Fibroblast of mammary gland (primary cell): ENCODE measurements at regions not wholly inside any gene's neighbourhood (a gene's known extent, or its start where the extent isn't known, plus 50 kb on each side); places are given as distances from the start of the nearest gene placed in this dataset.

Experiments used
- DNase-seq: peaks from one replicate; pipeline ENCODE4 v3.0.0-alpha.2; 2010; ENCODE audit warnings: low read depth
- H3K4me3 ChIP-seq: 2 replicates; pipeline ENCODE4 v1.5.1; 2011; ENCODE audit warnings: low read depth, mild to moderate bottlenecking, low read length, moderate library complexity; ENCODE audit not compliant: control insufficient read depth
- CTCF ChIP-seq: conservative IDR thresholded peaks from 2 replicates; pipeline ENCODE4 v1.5.1; 2011; ENCODE audit warnings: low read depth, low read length, inconsistent platforms; ENCODE audit not compliant: control insufficient read depth, insufficient read depth

- DNase-seq, result peak; percentile 11
- H3K4me3 ChIP-seq, result no peak overlapping the region
- no peak for TF ChIP-seq CTCF
Observed at GRCh38 chr20:7829776-7830175, 110.5 kb downstream of the HAO1 start.
